H9 (cell line): ENCODE measurements at regions not wholly inside any gene's neighbourhood (a gene's known extent, or its start where the extent isn't known, plus 50 kb on each side); places are given as distances from the start of the nearest gene placed in this dataset.

ENCODE experiments used
- DNase-seq: peaks from one replicate; pipeline ENCODE4 v3.0.0-alpha.2; 2017
- H2AFZ ChIP-seq: one replicate; pipeline ENCODE4 v1.6.1; 2013; ENCODE audit warnings: mild to moderate bottlenecking, low read length, control low read depth, moderate library complexity
- H2AK5ac ChIP-seq: 2 replicates; pipeline ENCODE4 v1.6.1; 2013; ENCODE audit warnings: low read length, control low read depth, mixed read lengths; ENCODE audit not compliant: insufficient read length
- H2BK120ac ChIP-seq: one replicate; pipeline ENCODE4 v1.6.1; 2013; ENCODE audit warnings: low read depth, mild to moderate bottlenecking, low read length, control low read depth, inconsistent platforms; ENCODE audit not compliant: poor library complexity, severe bottlenecking
- H2BK12ac ChIP-seq: 2 replicates; pipeline ENCODE4 v1.6.1; 2013; ENCODE audit warnings: low read length, control low read depth, mixed read lengths, low read depth; ENCODE audit not compliant: insufficient read length
- H2BK15ac ChIP-seq: 2 replicates; pipeline ENCODE4 v1.6.1; 2013; ENCODE audit warnings: low read depth, low read length, control low read depth
- H2BK20ac ChIP-seq: one replicate; pipeline ENCODE4 v1.6.1; 2013; ENCODE audit warnings: low read depth, mild to moderate bottlenecking, low read length, control low read depth, inconsistent platforms; ENCODE audit not compliant: poor library complexity, severe bottlenecking
- H2BK5ac ChIP-seq: 2 replicates; pipeline ENCODE4 v1.6.1; 2013; ENCODE audit warnings: low read length, control low read depth, mixed read lengths; ENCODE audit not compliant: insufficient read length
- H3K14ac ChIP-seq: 2 replicates; pipeline ENCODE4 v1.6.1; 2013; ENCODE audit warnings: low read length, control low read depth; ENCODE audit not compliant: insufficient read depth
- H3K18ac ChIP-seq: 2 replicates; pipeline ENCODE4 v1.6.1; 2013; ENCODE audit warnings: low read depth, mild to moderate bottlenecking, mixed read lengths, low read length, control low read depth; ENCODE audit not compliant: insufficient read length
- H3K23ac ChIP-seq: 2 replicates; pipeline ENCODE4 v1.6.1; 2013; ENCODE audit warnings: low read length, control low read depth, mixed read lengths, low read depth; ENCODE audit not compliant: insufficient read length
- H3K23me2 ChIP-seq: 2 replicates; pipeline ENCODE4 v1.6.1; 2013; ENCODE audit warnings: low read depth, mild to moderate bottlenecking, mixed read lengths, low read length, control low read depth; ENCODE audit not compliant: insufficient read length, poor library complexity, severe bottlenecking
- H3K27ac ChIP-seq: 2 replicates; pipeline ENCODE4 v1.5.1; 2013; ENCODE audit warnings: low read length, control low read depth, mixed read lengths, low read depth; ENCODE audit not compliant: insufficient read length
- H3K27me3 ChIP-seq: 2 replicates; pipeline ENCODE4 v1.6.1; 2013; ENCODE audit warnings: low read length, control low read depth, inconsistent platforms; ENCODE audit not compliant: insufficient read depth
- H3K4ac ChIP-seq: 2 replicates; pipeline ENCODE4 v1.6.1; 2013; ENCODE audit warnings: low read depth, mild to moderate bottlenecking, control low read depth, inconsistent platforms, low read length, moderate library complexity
- H3K4me1 ChIP-seq: 2 replicates; pipeline ENCODE4 v1.6.1; 2013; ENCODE audit warnings: low read length, control low read depth, inconsistent platforms; ENCODE audit not compliant: insufficient read depth
- H3K4me2 ChIP-seq: 2 replicates; pipeline ENCODE4 v1.6.1; 2013; ENCODE audit warnings: low read length, control low read depth, mixed read lengths; ENCODE audit not compliant: insufficient read length, insufficient read depth
- H3K56ac ChIP-seq: 2 replicates; pipeline ENCODE4 v1.6.1; 2013; ENCODE audit warnings: low read depth, mild to moderate bottlenecking, mixed read lengths, low read length, control low read depth; ENCODE audit not compliant: insufficient read length
- H3K79me1 ChIP-seq: 2 replicates; pipeline ENCODE4 v1.6.1; 2013; ENCODE audit warnings: low read depth, mild to moderate bottlenecking, moderate library complexity, low read length, control low read depth, inconsistent platforms; ENCODE audit not compliant: insufficient read depth, poor library complexity, severe bottlenecking
- H3K79me2 ChIP-seq: 2 replicates; pipeline ENCODE4 v1.6.1; 2013; ENCODE audit warnings: low read length, control low read depth, inconsistent platforms; ENCODE audit not compliant: insufficient read depth
- H3K9ac ChIP-seq: 2 replicates; pipeline ENCODE4 v1.6.1; 2013; ENCODE audit warnings: low read length, control low read depth, mixed read lengths; ENCODE audit not compliant: insufficient read length; ENCODE audit errors: extremely low read depth
- H3K9me3 ChIP-seq: one replicate; pipeline ENCODE4 v1.6.1; 2013; ENCODE audit warnings: low read depth, low read length, inconsistent platforms; ENCODE audit not compliant: control insufficient read depth
- H3T11ph ChIP-seq: one replicate; pipeline ENCODE4 v1.6.1; 2013; ENCODE audit warnings: mild to moderate bottlenecking, low read length, control low read depth, inconsistent platforms
- H4K20me1 ChIP-seq: one replicate; pipeline ENCODE4 v1.6.1; 2013; ENCODE audit not compliant: control insufficient read depth, insufficient read length, insufficient read depth
- H4K5ac ChIP-seq: 2 replicates; pipeline ENCODE4 v1.6.1; 2013; ENCODE audit warnings: low read depth, mild to moderate bottlenecking, mixed read lengths, low read length, control low read depth; ENCODE audit not compliant: insufficient read length
- H4K8ac ChIP-seq: replicated peaks from 2 replicates; pipeline ENCODE4 v1.6.1; 2013; ENCODE audit warnings: low read length, control low read depth, mixed read lengths, low read depth; ENCODE audit not compliant: insufficient read length
- H4K91ac ChIP-seq: 2 replicates; pipeline ENCODE4 v1.6.1; 2013; ENCODE audit warnings: low read depth, mild to moderate bottlenecking, moderate library complexity, mixed read lengths, low read length, control low read depth; ENCODE audit not compliant: insufficient read length
- H3K27ac Mint-ChIP-seq, 3 experiments: 2 replicates in 2 of 3; 3 replicates in 1 of 3; pipeline ENCODE4 v1.8.0; 2020 to 2021; ENCODE audit warnings: mixed read lengths in 3 of 3, mild to moderate bottlenecking in 1 of 3, moderate library complexity in 1 of 3
- H3K27me3 Mint-ChIP-seq: 2 replicates; pipeline ENCODE4 v1.8.0; 2021; ENCODE audit warnings: low read depth, mild to moderate bottlenecking, moderate library complexity, mixed read lengths
- H3K36me3 Mint-ChIP-seq, 3 experiments: 2 replicates in 2 of 3; 3 replicates in 1 of 3; pipeline ENCODE4 v1.8.0; 2020 to 2021; ENCODE audit warnings: low read depth in 3 of 3, mixed read lengths in 3 of 3; ENCODE audit not compliant: insufficient read depth in 1 of 3
- H3K4me1 Mint-ChIP-seq, 2 experiments: 2 replicates each; pipeline ENCODE4 v1.8.0; 2020; ENCODE audit warnings: mixed read lengths in 2 of 2
- H3K4me3 Mint-ChIP-seq, 2 experiments: 2 replicates in 1 of 2; 3 replicates in 1 of 2; pipeline ENCODE4 v1.8.0; 2020 to 2021; ENCODE audit warnings: mild to moderate bottlenecking in 2 of 2, mixed read lengths in 2 of 2, moderate library complexity in 1 of 2
- H3K9me3 Mint-ChIP-seq, 2 experiments: 2 replicates in 1 of 2; 3 replicates in 1 of 2; pipeline ENCODE4 v1.8.0; 2020; ENCODE audit warnings: mild to moderate bottlenecking in 2 of 2, mixed read lengths in 2 of 2, moderate library complexity in 1 of 2
- WGBS: extraction: QIAGEN DNeasy Blood & Tissue Kit; methylation state at CpG from one replicate; pipeline ENCODE4 v1.1.7; 2013; ENCODE audit warnings: missing lambda C conversion rate, low lambda C conversion rate, mixed read lengths; ENCODE audit not compliant: insufficient read length; ENCODE audit errors: extremely low coverage; 5-methylcytosine and 5-hydroxymethylcytosine counted together
- TF ChIP-seq, protein P1 (sequence below): fragments of 200-600 bp; sonication (generic); conservative IDR thresholded peaks from 3 replicates; pipeline ENCODE4 v1.8.0; 2021; ENCODE audit warnings: antibody characterized with exemption, mild to moderate bottlenecking

DNA sequence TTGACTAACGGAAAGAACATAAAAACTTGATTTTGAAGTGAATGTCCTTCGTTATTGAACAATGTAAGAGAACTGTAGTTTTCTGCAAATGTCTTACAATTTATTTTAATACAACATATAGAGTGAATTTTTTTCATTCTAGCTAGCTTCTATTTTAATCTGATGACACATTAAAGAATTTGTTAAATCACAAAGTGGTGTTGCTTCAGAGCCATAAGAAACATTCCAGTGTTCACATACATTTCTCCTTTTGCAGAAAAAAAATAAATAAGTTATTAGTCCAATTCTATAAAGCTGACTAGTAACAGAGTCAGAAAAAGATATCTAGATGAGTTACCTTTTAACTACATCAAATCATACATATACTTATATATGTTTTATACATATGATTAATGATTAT is 914.3 kb upstream of the SLC39A10 start:
- H3K27ac Mint-ChIP-seq, result no peak overlapping the region
- H3K27me3 Mint-ChIP-seq, result no peaks in the 10 kb centered on the region
- DNase-seq, result no peak
- peaks cover 0 to 6% of the 10 kb centered on the region in 2 experiments; a peak in 2 of 4 replicates for H3K4me1 Mint-ChIP-seq
- Histone ChIP-seq H3K79me1 (no peaks in the 10 kb centered on the region), H3K9ac (no peak overlapping the region), H3K9me3 (no peaks in the 10 kb centered on the region), H3K4me2 (no peak overlapping the region), H2AK5ac (no peak overlapping the region), H3K27ac (no peak overlapping the region), H3K27me3 (no peaks in the 10 kb centered on the region), H3K18ac (no peak overlapping the region), H4K91ac (no peak overlapping the region), H4K5ac (no peak overlapping the region), H4K8ac (no peak overlapping the region), H3K23me2 (no peaks in the 10 kb centered on the region), H3K14ac (no peak overlapping the region), H4K20me1 (no peaks in the 10 kb centered on the region), H2BK5ac (no peak overlapping the region), H3K79me2 (no peaks in the 10 kb centered on the region), H3K4me1 (no peaks in the 10 kb centered on the region), H3K4ac (no peak overlapping the region), H2BK15ac (no peak overlapping the region), H3K56ac (no peak overlapping the region), H3T11ph (no peak overlapping the region), H2AFZ (no peak overlapping the region), H2BK120ac (no peak overlapping the region), H2BK20ac (no peak overlapping the region), H2BK12ac (no peak overlapping the region), H3K23ac (no peak overlapping the region)
- TF ChIP-seq, protein P1, sequence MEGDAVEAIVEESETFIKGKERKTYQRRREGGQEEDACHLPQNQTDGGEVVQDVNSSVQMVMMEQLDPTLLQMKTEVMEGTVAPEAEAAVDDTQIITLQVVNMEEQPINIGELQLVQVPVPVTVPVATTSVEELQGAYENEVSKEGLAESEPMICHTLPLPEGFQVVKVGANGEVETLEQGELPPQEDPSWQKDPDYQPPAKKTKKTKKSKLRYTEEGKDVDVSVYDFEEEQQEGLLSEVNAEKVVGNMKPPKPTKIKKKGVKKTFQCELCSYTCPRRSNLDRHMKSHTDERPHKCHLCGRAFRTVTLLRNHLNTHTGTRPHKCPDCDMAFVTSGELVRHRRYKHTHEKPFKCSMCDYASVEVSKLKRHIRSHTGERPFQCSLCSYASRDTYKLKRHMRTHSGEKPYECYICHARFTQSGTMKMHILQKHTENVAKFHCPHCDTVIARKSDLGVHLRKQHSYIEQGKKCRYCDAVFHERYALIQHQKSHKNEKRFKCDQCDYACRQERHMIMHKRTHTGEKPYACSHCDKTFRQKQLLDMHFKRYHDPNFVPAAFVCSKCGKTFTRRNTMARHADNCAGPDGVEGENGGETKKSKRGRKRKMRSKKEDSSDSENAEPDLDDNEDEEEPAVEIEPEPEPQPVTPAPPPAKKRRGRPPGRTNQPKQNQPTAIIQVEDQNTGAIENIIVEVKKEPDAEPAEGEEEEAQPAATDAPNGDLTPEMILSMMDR, result no peak
- H3K36me3 Mint-ChIP-seq, result no peaks in the 10 kb centered on the region
- H3K4me3 Mint-ChIP-seq, result no peak overlapping the region
- H3K9me3 Mint-ChIP-seq, result no peaks in the 10 kb centered on the region
- WGBS, result no CpG with 5 or more reads among the region's 2 CpGs
